GM21737 (cell line): ENCODE measurements at regions not wholly inside any gene's neighbourhood (a gene's known extent, or its start where the extent isn't known, plus 50 kb on each side); places are given as distances from the start of the nearest gene placed in this dataset.

Source experiments
- ATAC-seq: cut with Tn5 transposase; IDR thresholded peaks from one replicate; pipeline ENCODE4 v1.9.1; 2021; ENCODE audit warnings: mild to moderate bottlenecking, moderate library complexity; ENCODE audit not compliant: unreplicated experiment

DNA sequence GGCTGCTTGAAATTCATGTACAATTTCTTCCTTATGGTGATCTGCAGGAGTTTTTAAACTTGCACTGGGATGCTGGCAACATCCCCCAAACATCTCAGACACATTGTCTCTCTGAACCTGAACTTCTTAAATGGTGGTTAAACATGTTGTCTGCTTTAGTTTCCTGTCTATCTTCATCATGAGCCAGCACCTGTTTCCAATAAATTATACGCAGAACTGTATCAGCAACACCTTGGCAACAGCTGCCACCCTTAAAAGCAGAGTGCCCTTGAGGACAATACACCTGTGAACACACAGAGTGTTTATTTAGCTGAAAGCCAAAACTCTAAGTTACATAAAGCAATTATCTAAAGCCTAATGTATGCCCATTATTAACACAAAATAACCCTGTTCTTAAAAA is 242.9 kb downstream of the WNT5A start:
- no peak for ATAC-seq

DNA sequence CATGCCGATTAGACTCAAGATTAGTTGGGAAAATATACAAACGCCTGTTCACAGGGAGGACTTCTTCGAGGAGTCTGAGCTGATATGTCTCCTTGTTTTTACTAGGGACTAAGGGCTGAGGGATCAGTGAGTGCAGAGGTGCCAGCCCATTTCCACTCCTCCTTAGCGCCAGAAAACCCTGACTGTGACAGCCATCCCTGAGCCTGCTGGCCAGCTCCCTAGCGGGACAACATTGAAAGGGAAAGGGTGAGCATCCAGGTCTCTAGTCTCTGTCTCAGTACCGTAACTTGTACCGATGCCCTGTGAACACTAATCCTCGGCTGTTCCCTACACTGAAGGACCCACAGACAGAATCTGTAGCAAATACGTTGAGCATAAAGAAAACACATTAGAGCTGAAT is 243.4 kb downstream of the WNT5A start:
- ATAC-seq = no peak

DNA sequence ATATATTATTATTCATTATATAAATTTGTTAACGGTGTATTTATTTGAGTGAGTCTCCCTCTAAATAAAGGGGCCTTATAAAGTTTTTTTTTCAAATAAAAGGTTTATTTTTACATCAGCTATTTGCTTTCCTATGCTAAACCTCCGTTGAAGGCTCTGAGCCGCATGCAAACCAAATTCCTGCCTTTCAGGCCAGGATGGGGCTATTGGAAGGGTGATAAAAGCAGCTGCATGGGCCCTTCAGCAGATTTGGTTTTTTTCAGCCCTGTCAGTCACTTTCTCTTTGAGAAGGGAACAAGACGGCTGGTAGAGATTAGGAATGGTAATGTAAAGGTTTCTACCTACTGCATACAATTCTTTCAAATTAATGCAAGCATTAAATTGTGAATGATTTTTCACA is 244.2 kb downstream of the WNT5A start:
- no peak for ATAC-seq

DNA sequence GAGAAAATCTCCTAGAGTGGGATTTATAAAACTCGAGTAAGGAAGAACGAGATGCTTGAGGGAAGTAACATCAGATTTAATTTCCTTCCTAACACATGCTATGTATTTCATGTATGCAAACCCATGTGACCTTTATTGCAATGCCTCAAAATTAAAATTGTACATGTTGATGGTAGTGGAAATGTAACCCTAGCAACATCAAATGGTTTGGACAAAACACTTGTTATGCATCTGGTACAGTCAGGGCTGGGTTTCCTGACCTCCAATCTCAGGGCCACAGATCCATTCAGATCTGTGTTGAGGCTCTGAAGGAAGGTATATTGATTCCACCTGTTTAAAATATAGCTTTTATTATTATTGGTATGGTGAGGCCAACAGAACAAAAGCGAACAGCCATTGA is 246.0 kb downstream of the WNT5A start:
- no peak for ATAC-seq

DNA sequence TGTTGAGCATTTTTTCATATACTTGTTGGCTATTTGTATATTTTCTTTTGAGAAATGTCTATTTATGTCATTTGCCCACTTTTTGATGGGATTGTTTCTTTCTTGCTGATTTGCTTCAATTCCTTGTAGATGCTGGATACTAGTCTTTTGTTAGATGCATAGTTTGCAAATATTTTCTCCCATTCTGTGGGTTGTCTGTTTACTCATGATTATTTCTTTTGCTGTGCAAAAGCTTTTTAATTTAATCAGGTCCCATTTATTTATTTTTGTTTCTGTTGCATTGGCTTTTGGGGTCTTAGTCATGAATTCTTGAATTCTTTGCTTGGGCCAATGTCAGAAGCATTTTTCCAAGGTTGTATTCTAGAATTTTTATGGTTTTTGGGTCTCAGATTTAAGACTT is 251.7 kb downstream of the WNT5A start:
- no peak for ATAC-seq

DNA sequence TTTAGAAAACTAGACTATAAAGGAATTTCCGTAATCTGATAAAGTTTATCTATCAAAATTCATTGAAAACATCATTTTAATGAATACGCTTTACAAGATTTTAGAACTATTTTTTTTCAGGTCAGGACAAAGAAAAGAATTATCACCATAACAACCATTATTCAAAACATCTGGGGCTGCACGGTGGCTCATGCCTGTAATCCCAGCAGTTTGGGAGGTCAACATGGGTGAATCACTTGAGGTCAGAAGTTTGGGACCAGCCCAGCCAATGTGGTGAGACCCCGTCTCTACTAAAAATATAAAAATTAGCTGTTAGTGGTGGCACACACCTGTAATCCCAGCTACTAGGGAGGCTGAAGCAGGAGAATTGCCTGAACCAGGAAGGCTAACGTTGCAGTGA is 260.4 kb downstream of the WNT5A start:
- ATAC-seq = no peak

DNA sequence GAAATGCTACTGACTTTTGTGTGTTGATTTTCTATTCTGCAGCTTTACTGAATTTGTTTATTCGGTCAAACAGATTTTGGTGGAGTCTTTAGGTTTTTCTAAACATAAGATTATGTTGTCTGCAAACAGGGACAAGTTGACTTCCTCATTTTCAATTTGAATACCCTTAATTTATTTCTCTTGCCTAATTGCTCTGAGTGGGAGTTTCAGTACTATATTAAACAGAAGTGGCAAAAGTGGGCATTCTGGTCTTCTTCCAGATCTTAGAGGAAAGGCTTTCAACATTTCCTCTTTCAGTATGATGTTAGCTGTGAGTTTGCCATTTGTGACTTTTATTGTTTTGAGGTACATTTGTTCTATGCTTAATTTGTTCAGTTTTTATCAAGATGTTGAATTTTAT is 268.5 kb downstream of the WNT5A start:
- no peak for ATAC-seq

DNA sequence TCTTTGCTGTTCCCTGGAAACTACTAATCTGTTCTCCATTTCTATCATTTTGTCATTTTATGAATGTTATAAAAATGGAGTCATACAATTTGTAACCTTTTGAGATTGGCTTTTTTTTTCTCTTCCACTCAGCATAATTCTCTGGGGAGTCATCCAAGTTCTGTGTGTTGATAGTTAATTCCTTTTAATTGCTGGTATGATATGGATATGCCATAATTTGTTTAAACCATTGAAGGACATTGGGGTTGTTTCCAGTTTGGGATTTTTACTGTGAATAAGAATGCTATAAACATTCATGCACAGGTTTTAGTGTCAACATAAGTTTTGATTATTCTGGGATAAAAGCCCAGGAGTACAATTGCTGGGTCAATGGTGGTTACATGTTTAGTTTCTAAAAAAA is 279.4 kb downstream of the WNT5A start:
- no peak for ATAC-seq

DNA sequence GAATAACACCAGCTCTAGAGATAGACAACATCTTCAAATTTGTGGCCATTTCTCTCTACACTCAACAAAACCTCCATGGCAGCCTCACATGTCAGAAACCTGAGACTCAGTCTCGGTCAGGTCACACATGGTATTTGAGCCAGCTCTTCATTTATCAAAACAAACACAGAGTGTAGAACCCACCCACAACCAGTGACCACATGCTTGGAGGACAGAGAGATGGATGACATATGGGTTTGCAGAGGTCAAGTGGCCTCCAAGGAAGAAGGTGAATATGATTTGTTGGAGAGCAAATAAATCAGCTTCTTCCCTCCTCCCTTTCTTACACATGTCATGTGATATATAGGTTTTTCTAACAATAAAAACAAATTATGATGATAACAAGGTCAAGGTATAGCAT is 278.1 kb upstream of the LRTM1 start:
- ATAC-seq = no peak

DNA sequence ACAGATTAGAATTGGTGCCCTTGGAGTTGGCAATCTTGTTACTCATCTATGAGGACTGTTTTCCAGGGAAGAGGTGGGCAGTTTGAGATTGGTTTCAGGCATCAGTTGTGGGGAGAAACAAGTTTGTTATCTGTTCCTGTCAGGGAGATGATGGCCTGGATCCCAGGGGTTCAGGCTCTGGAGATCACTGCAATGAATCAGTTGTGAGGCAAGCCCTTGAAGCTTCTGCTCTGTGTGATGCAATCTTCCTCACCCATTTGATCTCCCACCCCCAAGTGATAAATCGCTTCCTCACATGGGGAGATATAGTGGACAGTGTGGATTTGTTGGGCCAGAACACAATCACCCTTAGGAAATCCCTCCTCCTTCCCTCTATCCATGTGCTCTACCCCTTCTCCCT is 276.6 kb upstream of the LRTM1 start:
- ATAC-seq = no peak

DNA sequence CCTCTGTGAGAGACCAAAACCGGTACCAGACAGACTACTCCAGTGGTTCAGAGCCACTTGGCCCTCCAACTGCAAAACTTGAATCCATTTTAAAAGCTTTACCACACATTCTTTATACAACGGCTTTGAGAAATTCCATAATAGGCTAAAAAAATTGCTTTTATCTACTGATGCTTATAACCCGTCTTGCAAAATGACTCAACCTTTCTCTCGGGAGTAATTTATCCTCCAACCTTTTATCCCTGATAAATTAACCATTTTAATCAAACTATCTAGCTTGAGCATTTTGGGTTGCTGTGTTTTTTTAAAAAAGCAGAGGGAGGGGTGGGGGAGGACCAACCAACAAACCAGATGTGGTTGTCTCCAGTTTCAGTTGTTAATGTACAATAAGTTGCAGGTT is 275.7 kb upstream of the LRTM1 start:
- no peak for ATAC-seq

DNA sequence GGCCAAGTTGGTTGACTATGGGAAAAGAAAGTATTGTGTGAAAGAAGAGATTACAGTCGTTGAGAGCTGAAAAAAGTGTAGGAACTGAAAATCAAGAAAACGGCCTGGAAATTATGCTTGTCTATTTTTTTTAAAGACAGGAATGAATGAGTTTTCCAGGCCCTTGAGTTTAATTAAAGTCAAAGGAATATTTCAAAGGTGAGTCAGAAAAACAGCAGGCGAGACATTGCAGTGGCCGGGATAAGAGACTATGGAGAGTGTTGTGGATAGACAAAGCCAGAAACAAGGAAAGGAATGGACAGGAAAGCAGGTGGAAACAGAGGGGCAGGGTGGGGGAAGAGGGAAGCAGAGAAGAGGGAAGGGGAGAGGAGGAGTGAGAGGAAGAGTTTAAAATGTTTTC is 275.1 kb upstream of the LRTM1 start:
- ATAC-seq = no peak

DNA sequence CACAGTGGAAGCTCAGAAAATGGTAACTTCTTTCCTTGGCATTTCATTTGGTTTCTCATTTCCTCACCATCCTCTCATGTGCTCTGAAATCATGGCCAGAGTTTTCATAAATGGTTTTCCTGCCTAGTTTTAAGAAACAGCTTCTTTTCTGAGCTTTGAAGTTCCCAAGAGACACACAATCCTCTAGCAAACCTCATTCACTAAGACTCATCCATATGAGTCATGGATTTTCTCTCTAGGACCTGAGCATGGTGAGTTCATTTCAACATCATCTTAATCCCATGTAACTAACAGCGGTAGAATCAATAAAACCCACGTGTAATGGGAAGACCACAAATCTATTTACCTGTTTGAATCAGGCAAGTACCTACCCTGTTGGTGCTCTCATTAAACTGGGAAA is 274.5 kb upstream of the LRTM1 start:
- ATAC-seq = no peak

DNA sequence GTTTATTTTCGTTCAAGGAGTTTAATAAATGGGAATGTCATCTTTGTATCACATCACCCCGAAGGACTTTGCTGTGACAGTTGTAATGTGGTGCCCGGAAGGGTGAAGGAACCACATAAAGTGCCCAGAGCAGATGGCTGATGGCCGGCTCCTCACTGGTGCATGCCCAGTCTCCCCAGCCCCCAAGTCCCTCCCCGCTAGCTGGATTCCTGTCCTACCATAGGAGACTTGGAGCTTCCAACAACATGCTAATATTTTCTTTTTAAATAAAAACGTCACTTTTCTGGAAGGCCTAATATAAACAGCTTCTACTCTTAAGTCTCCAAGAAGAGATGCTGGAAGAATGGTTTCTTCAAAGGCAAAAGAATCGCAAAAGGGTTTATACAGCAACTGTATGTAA is 273.9 kb upstream of the LRTM1 start:
- no peak for ATAC-seq

DNA sequence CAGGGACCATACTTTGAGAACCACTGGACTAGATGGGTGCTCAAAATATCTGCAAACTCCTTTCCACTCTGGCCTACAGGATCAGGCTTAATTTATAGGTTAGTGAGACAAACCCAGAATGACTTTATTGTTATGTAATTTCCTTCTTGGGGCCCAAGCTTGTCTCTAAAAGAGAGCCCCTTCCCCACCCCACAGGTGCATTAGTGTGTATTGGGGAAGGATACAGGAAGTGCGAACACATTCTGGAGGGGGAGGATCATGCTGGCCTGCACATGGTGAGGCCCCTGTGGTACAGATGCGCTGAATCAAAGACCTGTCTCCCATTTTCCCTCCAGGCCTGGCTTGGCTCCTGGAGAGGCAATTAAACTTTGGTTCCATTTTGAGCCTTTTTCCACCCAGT is 273.0 kb upstream of the LRTM1 start:
- no peak for ATAC-seq

DNA sequence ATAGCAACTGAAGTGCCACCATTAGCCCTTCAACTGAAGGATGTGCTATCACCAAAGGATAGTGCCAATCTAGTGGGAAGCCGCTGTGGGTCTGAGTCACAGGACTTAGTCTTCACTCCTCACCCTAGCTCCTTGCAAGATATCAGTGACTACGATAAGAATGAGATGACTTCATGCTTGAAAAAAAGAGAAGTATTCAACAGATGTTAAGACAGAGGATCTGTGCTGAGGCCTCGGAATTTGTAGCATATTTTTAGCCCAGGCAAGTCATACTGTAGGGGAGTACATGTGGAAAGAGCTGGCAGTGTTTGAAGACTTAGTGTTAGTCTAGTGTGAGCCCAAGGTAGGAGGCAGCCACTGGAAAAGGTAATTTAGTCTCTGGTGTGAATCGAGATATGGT is 270.7 kb upstream of the LRTM1 start:
- no peak for ATAC-seq

DNA sequence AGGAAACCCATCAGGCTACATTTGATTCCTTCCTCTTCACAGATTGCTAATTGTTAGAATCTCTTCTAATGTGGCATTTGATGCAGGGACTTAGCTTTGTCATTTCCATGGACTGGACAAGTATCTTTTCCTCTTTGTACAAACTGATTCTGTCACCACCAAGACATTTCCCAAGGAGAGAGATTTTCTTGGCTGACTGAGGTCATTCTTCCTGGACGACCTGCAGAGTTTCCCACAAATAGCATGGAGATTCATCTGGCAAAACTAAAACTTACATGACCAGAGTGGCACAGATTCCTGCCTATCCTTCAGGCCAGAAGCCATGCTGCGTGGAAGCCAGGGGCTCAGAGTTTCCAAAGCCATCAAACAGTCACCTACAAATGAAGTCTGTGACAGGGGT is 269.2 kb upstream of the LRTM1 start:
- no peak for ATAC-seq

DNA sequence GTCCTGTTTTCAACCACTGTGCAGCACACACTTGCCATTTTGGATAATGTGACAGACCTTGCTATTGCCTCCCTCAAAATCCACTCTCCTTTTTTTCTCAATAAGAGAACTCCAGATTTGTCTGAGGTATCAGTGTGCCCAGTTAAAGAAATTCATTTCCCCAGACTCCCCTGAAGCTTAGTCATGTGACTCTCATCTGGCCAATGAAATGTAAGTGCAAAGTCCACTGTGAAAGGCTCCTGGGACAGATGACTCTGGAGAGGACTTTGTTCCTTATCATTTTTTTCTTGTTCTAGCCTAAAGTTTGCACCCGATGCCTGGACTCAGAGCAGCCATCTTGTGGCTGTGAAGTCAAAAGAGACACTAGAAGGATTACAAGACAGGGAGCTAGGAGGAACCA is 268.6 kb upstream of the LRTM1 start:
- no peak for ATAC-seq

DNA sequence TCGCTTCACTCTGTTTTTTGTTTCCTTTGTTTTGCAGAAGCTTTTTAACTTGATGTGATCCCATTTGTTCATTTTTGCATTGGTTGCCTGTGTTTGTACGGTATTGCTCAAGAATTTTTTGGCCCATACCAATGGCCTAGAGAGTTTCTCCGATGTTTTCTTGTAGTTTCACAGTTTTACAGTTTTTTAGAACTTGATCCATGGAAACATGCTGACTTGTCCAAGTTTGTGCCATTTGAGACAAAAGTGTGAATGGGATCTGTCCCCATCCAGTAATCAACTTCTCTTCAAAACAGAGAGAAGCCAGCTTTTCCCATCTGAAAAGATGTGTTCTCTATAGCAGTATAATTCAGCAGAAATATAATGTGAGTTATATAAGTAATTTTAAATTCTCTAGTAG is 266.5 kb upstream of the LRTM1 start:
- ATAC-seq = no peak

DNA sequence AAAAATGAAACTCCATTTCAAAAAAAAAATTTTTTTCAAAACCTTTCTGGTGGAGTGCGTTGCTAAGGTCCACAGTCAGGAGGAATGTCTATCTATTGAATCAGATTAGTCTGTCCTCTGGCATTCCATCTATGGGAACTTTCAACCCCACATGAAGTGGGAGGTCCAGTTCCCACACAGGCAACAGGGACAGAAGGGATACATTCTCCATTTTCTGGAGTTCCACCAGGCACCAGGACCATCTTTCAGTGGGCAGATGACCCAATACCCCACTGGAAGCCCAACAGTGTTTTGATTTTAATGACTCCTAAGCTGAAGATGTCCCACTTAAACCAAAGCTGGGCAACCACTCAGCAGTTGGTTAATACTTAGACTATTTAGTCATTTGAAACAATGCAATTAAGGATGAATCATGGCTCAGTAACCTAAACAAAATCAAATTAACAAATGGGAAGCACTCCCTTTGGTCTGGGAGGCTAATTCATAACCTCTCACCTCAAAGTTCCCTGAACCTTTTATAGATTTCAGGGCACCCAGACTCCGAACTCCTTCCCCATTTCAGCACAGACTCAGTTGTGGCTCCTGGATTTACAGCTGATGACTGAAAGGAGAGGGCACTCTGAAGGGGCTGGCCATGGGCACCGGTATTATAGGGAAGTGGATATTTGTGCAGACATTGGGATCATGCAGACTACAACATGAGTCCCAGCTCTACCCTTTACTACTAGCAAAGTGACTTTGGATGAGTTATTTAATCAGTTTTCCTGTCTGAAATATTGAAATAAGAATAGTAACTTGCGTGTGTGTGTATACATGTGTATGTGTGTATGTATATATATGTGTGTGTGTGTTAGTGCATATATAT is 264.3 kb upstream of the LRTM1 start:
- no peak for ATAC-seq

DNA sequence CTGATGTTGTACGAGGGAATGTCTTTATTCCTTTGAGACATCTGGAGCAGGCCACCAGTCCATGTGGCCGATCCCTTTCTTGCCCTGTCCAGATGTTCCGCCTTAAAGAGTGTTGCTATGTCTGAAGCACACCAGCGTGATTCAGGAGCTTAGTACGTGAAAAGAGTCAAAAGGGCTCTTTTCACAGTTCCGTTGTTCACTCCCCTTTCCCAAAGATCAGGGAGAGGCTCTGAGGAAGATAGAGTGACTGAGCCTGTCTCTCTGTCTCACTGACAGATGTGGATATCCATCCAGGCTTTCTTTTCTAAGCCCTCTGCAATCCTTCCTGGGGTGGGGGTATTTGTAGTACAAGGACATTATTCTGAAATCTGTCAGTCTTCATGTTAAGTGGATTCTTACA is 262.5 kb upstream of the LRTM1 start:
- no peak for ATAC-seq

DNA sequence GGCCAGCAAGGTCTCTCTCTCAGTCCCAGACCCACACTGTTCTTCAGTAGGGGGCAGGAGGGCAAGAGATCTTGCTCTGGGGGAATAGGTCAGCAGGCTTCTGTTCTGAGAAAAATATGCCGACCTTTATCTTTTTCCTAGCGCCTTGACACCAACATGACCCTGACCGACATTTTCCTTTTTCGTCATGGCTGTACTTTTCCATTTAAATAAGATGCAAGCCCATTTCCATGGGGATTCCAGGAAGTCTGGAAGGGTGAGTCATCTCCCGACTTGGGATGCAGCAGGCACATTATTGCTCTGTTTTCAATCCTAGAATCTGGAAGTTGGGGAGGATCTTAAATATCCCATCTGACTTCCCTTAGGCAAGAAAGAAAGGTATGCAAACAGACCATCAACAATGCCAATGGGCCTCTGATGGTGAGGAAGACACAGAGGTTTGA is 261.5 kb upstream of the LRTM1 start:
- no peak for ATAC-seq

DNA sequence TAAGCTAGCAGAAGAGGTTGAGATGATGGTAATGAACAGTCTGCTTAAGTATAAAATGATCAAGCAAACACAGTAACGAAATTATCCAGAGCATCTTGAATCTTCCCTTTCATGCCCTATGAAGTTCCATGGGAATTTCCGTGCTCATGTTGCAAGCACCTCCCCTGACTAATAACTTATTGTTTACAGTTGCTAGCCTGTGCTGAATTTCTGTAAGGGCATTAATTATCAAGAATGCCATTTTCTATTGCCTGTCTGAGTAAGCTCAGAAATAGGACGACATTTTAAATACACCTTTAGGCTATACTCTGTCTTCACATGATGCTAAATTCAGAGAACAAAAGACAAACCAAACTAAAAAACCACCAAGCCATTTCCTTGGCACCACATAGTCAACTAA is 257.5 kb upstream of the LRTM1 start:
- no peak for ATAC-seq
